K562 (cell line): ENCODE measurements at regions not wholly inside any gene's neighbourhood (a gene's known extent, or its start where the extent isn't known, plus 50 kb on each side); places are given as distances from the start of the nearest gene placed in this dataset.

Experiments used
- ATAC-seq: fragments of 200-7000 bp; cut with Tn5 transposase; 3 replicates; pipeline ENCODE4 v1.9.1; 2020; ENCODE audit warnings: moderate library complexity
- BruUV-seq: library from RNA; stranded (reverse); fragments of 400-500 nt; replicated peaks from 2 replicates; lab custom pipeline; 2021; lab: Mats Ljungman, UMichigan
- CTCF ChIA-PET: fragments of 300-600 bp; formaldehyde crosslinking; extraction: SDS; loops from one replicate; lab custom pipeline; 2021; ENCODE audit warnings: low intra/inter-chr PET ratio; lab: Yijun Ruan, JAX
- POLR2A ChIA-PET: fragments of 300-600, 350-650 bp; sonication (Branson Sonifier 250); formaldehyde crosslinking; extraction: SDS; loops from one replicate; lab custom pipeline; 2021; ENCODE audit warnings: antibody characterized with exemption, inconsistent platforms; lab: Yijun Ruan, JAX
- DNase-seq, 4 experiments: peaks; one replicate each; pipeline versions ENCODE4 v3.0.0 to v3.0.0-alpha.2; 2011 to 2018; ENCODE audit warnings: low spot score in 3 of 4, mixed read lengths in 3 of 4; ENCODE audit errors: extremely low read depth in 1 of 4
- FAIRE-seq: peaks from 2 replicates; lab custom pipeline; 2011; peaks lifted over from hg19 to GRCh38; lab: Jason Lieb, UNC
- H2AFZ ChIP-seq: 2 replicates; pipeline ENCODE4 v1.6.0; 2011; ENCODE audit warnings: low read depth, low read length, control low read depth, inconsistent platforms
- H3K27ac ChIP-seq: fragments of 200-600 bp; 3 replicates; pipeline ENCODE4 v1.8.0; 2011; ENCODE audit warnings: low read depth, mild to moderate bottlenecking, control low read depth, inconsistent platforms, low read length, moderate library complexity, mixed read lengths; ENCODE audit errors: extremely low read depth
- H3K27me3 ChIP-seq, 2 experiments: fragments of 300-600 bp in 1 of 2; 2 replicates in 1 of 2; 3 replicates in 1 of 2; pipeline versions ENCODE4 v1.6.0 to v1.8.0; 2011; ENCODE audit warnings: inconsistent platforms in 2 of 2, low read length in 2 of 2, mild to moderate bottlenecking in 1 of 2, mixed read lengths in 1 of 2, moderate library complexity in 1 of 2; ENCODE audit not compliant: control insufficient read depth in 2 of 2, insufficient read depth in 2 of 2
- H3K36me3 ChIP-seq: fragments of 300-600 bp; 3 replicates; pipeline ENCODE4 v1.8.0; 2011; ENCODE audit warnings: mild to moderate bottlenecking, low read length, inconsistent platforms; ENCODE audit not compliant: control insufficient read depth, insufficient read depth
- H3K4me1 ChIP-seq, 2 experiments: fragments of 200-600 bp in 1 of 2; replicated peaks in 1 of 2; 2 replicates in 1 of 2; 3 replicates in 1 of 2; pipeline versions ENCODE4 v1.5.1 to v1.8.0; 2011; ENCODE audit warnings: inconsistent platforms in 2 of 2, low read length in 2 of 2, mild to moderate bottlenecking in 1 of 2, mixed read lengths in 1 of 2, moderate library complexity in 1 of 2; ENCODE audit not compliant: control insufficient read depth in 2 of 2, insufficient read depth in 2 of 2
- H3K4me2 ChIP-seq: 2 replicates; pipeline ENCODE4 v1.6.1; 2011; ENCODE audit warnings: low read length, control low read depth, inconsistent platforms, mixed read lengths; ENCODE audit not compliant: insufficient read depth
- H3K4me3 ChIP-seq: fragments of 200-600 bp; sonication (generic), shearing (Covaris generic); 2 replicates; pipeline ENCODE4 v1.5.1; 2016; ENCODE audit warnings: control low read depth, inconsistent platforms
- H3K79me2 ChIP-seq: fragments of 200-600 bp; 3 replicates; pipeline ENCODE4 v1.8.0; 2011; ENCODE audit warnings: low read length, inconsistent platforms; ENCODE audit not compliant: control insufficient read depth, insufficient read depth
- H3K9ac ChIP-seq, 2 experiments: 2 replicates each; pipeline versions ENCODE4 v1.6.0 to v1.6.1; 2011; ENCODE audit warnings: low read depth in 2 of 2, low read length in 2 of 2, control low read depth in 1 of 2, inconsistent platforms in 1 of 2, mild to moderate bottlenecking in 1 of 2, mixed read lengths in 1 of 2; ENCODE audit not compliant: insufficient read depth in 1 of 2
- H3K9me1 ChIP-seq: one replicate; pipeline ENCODE4 v1.6.0; 2011; ENCODE audit warnings: inconsistent platforms, mild to moderate bottlenecking, low read length, moderate library complexity; ENCODE audit not compliant: control insufficient read depth, insufficient read depth
- H3K9me3 ChIP-seq: replicated peaks from 2 replicates; pipeline ENCODE4 v1.5.1; 2011; ENCODE audit warnings: low read depth, low read length, inconsistent platforms; ENCODE audit not compliant: control insufficient read depth, insufficient read depth
- H4K20me1 ChIP-seq: replicated peaks from 2 replicates; pipeline ENCODE4 v1.6.1; 2011; ENCODE audit warnings: low read length, inconsistent platforms, mixed read lengths; ENCODE audit not compliant: control insufficient read depth, insufficient read depth
- CHD4 ChIP-seq: fragments of 200-600 bp; sonication (generic); IDR thresholded peaks from 3 replicates; pipeline ENCODE4 v1.6.1; 2012; ENCODE audit warnings: low read depth, mild to moderate bottlenecking, mixed read lengths, low read length, inconsistent platforms; ENCODE audit not compliant: insufficient read depth, insufficient replicate concordance, poor library complexity, severe bottlenecking
- FOXA3 ChIP-seq, 2 experiments: fragments of 450-650 bp in 1 of 2; sonication (generic) in 1 of 2; formaldehyde crosslinking; IDR thresholded peaks in 1 of 2; conservative IDR thresholded peaks in 1 of 2; 2 replicates each; pipeline versions ENCODE4 v1.4.0 to v1.8.0; 2020 to 2022; ENCODE audit warnings: mild to moderate bottlenecking in 2 of 2, missing genetic modification reagents in 1 of 2
- HDAC1 ChIP-seq, 2 experiments: fragments of 450-650 bp; IDR thresholded peaks; 2 replicates each; pipeline ENCODE4 v1.6.1; 2016 to 2017; ENCODE audit warnings: inconsistent platforms in 1 of 2, mild to moderate bottlenecking in 1 of 2, moderate library complexity in 1 of 2
- RB1 ChIP-seq: fragments of 450-650 bp; IDR thresholded peaks from 2 replicates; pipeline ENCODE4 v1.6.1; 2017; ENCODE audit warnings: low read depth, mild to moderate bottlenecking
- SIN3B ChIP-seq: fragments of 450-650 bp; IDR thresholded peaks from 2 replicates; pipeline ENCODE4 v1.6.1; 2017; ENCODE audit warnings: low read depth, mild to moderate bottlenecking, moderate library complexity
- SOX6 ChIP-seq: fragments of 450-650 bp; IDR thresholded peaks from 2 replicates; pipeline ENCODE4 v1.6.1; 2014; ENCODE audit warnings: mild to moderate bottlenecking
- SRSF1 ChIP-seq: fragments of 200-400 bp; formaldehyde crosslinking; IDR thresholded peaks from 2 replicates; pipeline ENCODE4 v1.6.1; 2017; ENCODE audit warnings: mild to moderate bottlenecking, low read depth, low read length, moderate library complexity
- TAF9B ChIP-seq: fragments of 450-650 bp; IDR thresholded peaks from 2 replicates; pipeline ENCODE4 v1.6.1; 2018; ENCODE audit warnings: mild to moderate bottlenecking; ENCODE audit not compliant: partially characterized antibody
- ZC3H8 ChIP-seq: fragments of 450-650 bp; IDR thresholded peaks from 2 replicates; pipeline ENCODE4 v1.6.1; 2017
- ZNF165 ChIP-seq: fragments of 250-450 bp; sonication (Bioruptor Pico); IDR thresholded peaks from 2 replicates; pipeline ENCODE4 v1.4.0; 2020; ENCODE audit warnings: borderline replicate concordance
- ZNF830 ChIP-seq: fragments of 250-450 bp; sonication (Bioruptor Pico); IDR thresholded peaks from 2 replicates; pipeline ENCODE4 v1.5.0; 2021; ENCODE audit warnings: mild to moderate bottlenecking
- WGBS: fragments of 100-300 bp; shearing (Covaris generic); methylation state at CpG from one replicate; pipeline ENCODE4 v1.1.6; 2016; ENCODE audit warnings: low coverage, mixed read lengths; ENCODE audit not compliant: insufficient coverage; ENCODE audit errors: missing lambda C conversion rate; 5-methylcytosine and 5-hydroxymethylcytosine counted together
- in situ Hi-C: fragments of 300-500 bp; cut with MboI; formaldehyde crosslinking; loops from 4 replicates; pipeline ENCODE4 v1.15.0; 2018; ENCODE audit warnings: inconsistent platforms, mixed read lengths
- intact Hi-C: fragments of 100-400 bp; cut with micrococcal nuclease; formaldehyde crosslinking; loops from 2 replicates; pipeline ENCODE4 v1.14.2; 2022
- TF ChIP-seq, protein P1 (sequence below): sonication (generic); formaldehyde crosslinking; IDR thresholded peaks from 2 replicates; pipeline ENCODE4 v1.8.1; 2023; ENCODE audit warnings: mild to moderate bottlenecking, missing genetic modification reagents

DNA sequence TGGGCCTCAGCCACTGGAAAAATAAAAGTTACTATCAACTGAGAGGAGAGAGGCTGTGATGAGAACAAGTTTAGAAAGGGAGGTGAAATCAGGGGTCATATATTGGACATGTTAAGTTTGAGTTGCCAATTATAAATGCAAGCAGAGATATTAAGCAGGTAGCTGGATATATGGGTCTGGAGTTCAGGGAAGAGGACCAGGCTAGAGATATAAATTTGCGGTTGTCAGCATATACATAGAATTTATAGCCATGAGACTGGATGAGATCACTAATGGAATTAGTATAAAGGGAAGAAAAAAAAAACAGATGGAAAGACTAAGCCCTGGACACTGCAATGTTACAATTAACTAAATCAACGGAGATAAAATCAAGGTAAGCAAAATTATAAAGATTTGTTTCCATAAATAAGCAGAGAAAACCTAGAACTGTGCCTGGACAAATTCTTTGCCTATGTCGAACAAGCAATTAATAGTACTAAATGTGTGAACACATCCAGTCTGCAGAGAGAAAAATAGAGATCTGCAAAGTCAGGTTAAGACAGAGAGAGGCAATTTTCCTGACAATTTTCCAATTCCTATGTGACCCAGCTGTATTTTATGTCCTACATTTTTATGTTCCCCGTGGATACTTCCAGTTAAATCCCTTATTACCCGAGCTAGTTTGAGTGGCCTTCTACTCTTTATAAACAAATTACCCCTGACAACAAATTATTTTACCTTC is 265.4 kb downstream of the GASK1B start:
- no TSS peak for BruUV-seq
- no peaks in the 10 kb centered on the region for H3K9me1 ChIP-seq
- H3K9me3 ChIP-seq: no peaks in the 10 kb centered on the region; the same call in 1 of the 2 replicates
- no peaks in the 10 kb centered on the region for H3K27me3 ChIP-seq
- intact Hi-C loops: no loop called here
- no peaks in the 10 kb centered on the region for H3K4me1 ChIP-seq
- DNase-seq (no peak), FAIRE-seq (no peak), ATAC-seq (no peak)
- in situ Hi-C loops: no loop called here
- no peak overlapping the region for H3K4me2 ChIP-seq
- POLR2A ChIA-PET: no interaction called here
- no peak overlapping the region for H3K27ac ChIP-seq
- TF ChIP-seq SRSF1 (no peak), SIN3B (no peak), SOX6 (no peak), ZC3H8 (no peak), FOXA3 (CRISPR knock-in tag; conservative IDR thresholded peaks at IDR 0.05 in 1 of 2, IDR thresholded peaks at IDR 0.05 in 1 of 2) (no peak), TAF9B (no peak), HDAC1 (IDR thresholded peaks at IDR 0.05) (no peak), RB1 (no peak), CHD4 (no peak), ZNF830 (CRISPR knock-in tag) (no peak), ZNF165 (CRISPR knock-in tag) (no peak)
- TF ChIP-seq, protein P1, sequence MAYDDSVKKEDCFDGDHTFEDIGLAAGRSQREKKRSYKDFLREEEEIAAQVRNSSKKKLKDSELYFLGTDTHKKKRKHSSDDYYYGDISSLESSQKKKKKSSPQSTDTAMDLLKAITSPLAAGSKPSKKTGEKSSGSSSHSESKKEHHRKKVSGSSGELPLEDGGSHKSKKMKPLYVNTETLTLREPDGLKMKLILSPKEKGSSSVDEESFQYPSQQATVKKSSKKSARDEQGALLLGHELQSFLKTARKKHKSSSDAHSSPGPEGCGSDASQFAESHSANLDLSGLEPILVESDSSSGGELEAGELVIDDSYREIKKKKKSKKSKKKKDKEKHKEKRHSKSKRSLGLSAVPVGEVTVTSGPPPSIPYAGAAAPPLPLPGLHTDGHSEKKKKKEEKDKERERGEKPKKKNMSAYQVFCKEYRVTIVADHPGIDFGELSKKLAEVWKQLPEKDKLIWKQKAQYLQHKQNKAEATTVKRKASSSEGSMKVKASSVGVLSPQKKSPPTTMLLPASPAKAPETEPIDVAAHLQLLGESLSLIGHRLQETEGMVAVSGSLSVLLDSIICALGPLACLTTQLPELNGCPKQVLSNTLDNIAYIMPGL (CRISPR knock-in tag): no peak
- no peak overlapping the region for H2AFZ ChIP-seq
- no peaks in the 10 kb centered on the region for H4K20me1 ChIP-seq
- no peak overlapping the region for H3K9ac ChIP-seq
- CTCF ChIA-PET: no interaction called here
- WGBS: 2% methylated on average over 5 of the region's 5 CpGs
- H3K36me3 ChIP-seq: no peaks in the 10 kb centered on the region
- no peak overlapping the region for H3K4me3 ChIP-seq
- H3K79me2 ChIP-seq: no peaks in the 10 kb centered on the region
